A673 (cell line): ENCODE measurements at regions not wholly inside any gene's neighbourhood (a gene's known extent, or its start where the extent isn't known, plus 50 kb on each side); places are given as distances from the start of the nearest gene placed in this dataset.

Experiments
- BruUV-seq: library from RNA; stranded (reverse); fragments of 400-500 nt; replicated peaks from 2 replicates; lab custom pipeline; 2021; lab: Mats Ljungman, UMichigan
- CTCF ChIA-PET: fragments of 300-600 bp; sonication (Branson Sonifier 250); formaldehyde crosslinking; loops from one replicate; lab custom pipeline; 2022; ENCODE audit warnings: antibody characterized with exemption; lab: Charles Lee
- POLR2A ChIA-PET: fragments of 300-600 bp; sonication (Branson Sonifier 250); formaldehyde crosslinking; loops from one replicate; lab custom pipeline; 2022; ENCODE audit warnings: antibody characterized with exemption; ENCODE audit not compliant: low non-redundant PET; lab: Charles Lee
- DNase-seq: peaks from one replicate; pipeline ENCODE4 v3.0.0-alpha.2; 2015; ENCODE audit warnings: low spot score
- H3K27ac ChIP-seq: fragments of 200-600 bp; sonication (generic); 2 replicates; pipeline ENCODE4 v1.5.1; 2016; ENCODE audit warnings: mixed run types, low read depth, mild to moderate bottlenecking, mixed read lengths, antibody characterized with exemption, low read length; ENCODE audit not compliant: poor library complexity, severe bottlenecking
- H3K27me3 ChIP-seq: fragments of 200-600 bp; sonication (generic); replicated peaks from 2 replicates; pipeline ENCODE4 v1.6.1; 2017; ENCODE audit warnings: mixed run types, low read depth, mild to moderate bottlenecking, mixed read lengths, antibody characterized with exemption, low read length; ENCODE audit not compliant: insufficient read depth, poor library complexity
- H3K36me3 ChIP-seq: fragments of 200-600 bp; sonication (generic); 2 replicates; pipeline ENCODE4 v1.6.1; 2016; ENCODE audit warnings: mixed run types, mild to moderate bottlenecking, mixed read lengths, antibody characterized with exemption, low read length; ENCODE audit not compliant: insufficient read depth, poor library complexity, severe bottlenecking
- H3K4me1 ChIP-seq: fragments of 200-600 bp; sonication (generic); 2 replicates; pipeline ENCODE4 v1.6.1; 2017; ENCODE audit warnings: mixed run types, mild to moderate bottlenecking, mixed read lengths, antibody characterized with exemption, low read length; ENCODE audit not compliant: insufficient read depth, poor library complexity, severe bottlenecking
- H3K4me3 ChIP-seq: fragments of 200-600 bp; sonication (generic); 2 replicates; pipeline ENCODE4 v1.5.1; 2016; ENCODE audit warnings: low read depth, mixed run types, mild to moderate bottlenecking, mixed read lengths, low read length; ENCODE audit not compliant: poor library complexity, severe bottlenecking
- H3K9me3 ChIP-seq: fragments of 200-600 bp; sonication (generic); 2 replicates; pipeline ENCODE4 v1.6.1; 2016; ENCODE audit warnings: mixed run types, low read depth, mild to moderate bottlenecking, mixed read lengths, antibody characterized with exemption, low read length; ENCODE audit not compliant: poor library complexity, severe bottlenecking
- EZH2 ChIP-seq: fragments of 200-600 bp; sonication (generic); IDR thresholded peaks from 2 replicates; pipeline ENCODE4 v1.6.1; 2017; ENCODE audit warnings: borderline replicate concordance, low read depth, mild to moderate bottlenecking, mixed read lengths, antibody characterized with exemption, low read length; ENCODE audit not compliant: poor library complexity, severe bottlenecking
- intact Hi-C: fragments of 100-400 bp; cut with micrococcal nuclease; formaldehyde crosslinking; loops from one replicate; pipeline ENCODE4 v1.10.0; 2022; ENCODE audit not compliant: unreplicated experiment
- TF ChIP-seq, protein P1 (sequence below): fragments of 300-800, 200-600 bp; sonication (generic); conservative IDR thresholded peaks from 2 replicates; pipeline ENCODE4 v1.5.1; 2017; ENCODE audit warnings: low read depth, mild to moderate bottlenecking, antibody characterized with exemption, low read length, moderate library complexity, mixed read lengths

DNA sequence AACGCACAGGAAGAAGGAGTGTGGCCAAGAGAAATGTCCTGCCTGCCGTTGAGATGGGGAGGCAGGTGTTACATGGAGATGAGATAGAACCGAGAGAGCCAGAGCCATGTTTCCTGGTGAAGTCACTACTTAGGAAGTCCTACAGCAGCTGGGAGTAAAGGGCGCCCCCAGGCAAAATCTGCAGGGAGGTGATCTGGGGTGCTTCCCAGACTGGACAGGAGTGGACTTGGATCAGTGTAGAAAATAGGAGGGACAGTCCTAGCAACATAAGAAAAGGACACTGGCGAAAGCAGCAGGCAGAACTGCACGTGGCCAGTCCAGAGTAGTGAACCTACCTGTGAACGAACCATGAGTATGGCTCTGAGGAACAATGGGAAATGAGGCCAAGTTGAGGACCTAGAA is 85.3 kb downstream of the CD164 start:
- Histone ChIP-seq H3K27me3 (no peaks in the 10 kb centered on the region), H3K36me3 (no peaks in the 10 kb centered on the region), H3K9me3 (no peaks in the 10 kb centered on the region), H3K4me1 (no peaks in the 10 kb centered on the region), H3K27ac (no peak overlapping the region), H3K4me3 (no peak overlapping the region)
- no peak for TF ChIP-seq EZH2
- TF ChIP-seq, protein P1, sequence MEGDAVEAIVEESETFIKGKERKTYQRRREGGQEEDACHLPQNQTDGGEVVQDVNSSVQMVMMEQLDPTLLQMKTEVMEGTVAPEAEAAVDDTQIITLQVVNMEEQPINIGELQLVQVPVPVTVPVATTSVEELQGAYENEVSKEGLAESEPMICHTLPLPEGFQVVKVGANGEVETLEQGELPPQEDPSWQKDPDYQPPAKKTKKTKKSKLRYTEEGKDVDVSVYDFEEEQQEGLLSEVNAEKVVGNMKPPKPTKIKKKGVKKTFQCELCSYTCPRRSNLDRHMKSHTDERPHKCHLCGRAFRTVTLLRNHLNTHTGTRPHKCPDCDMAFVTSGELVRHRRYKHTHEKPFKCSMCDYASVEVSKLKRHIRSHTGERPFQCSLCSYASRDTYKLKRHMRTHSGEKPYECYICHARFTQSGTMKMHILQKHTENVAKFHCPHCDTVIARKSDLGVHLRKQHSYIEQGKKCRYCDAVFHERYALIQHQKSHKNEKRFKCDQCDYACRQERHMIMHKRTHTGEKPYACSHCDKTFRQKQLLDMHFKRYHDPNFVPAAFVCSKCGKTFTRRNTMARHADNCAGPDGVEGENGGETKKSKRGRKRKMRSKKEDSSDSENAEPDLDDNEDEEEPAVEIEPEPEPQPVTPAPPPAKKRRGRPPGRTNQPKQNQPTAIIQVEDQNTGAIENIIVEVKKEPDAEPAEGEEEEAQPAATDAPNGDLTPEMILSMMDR = no peak
- POLR2A ChIA-PET = no interaction called here
- CTCF ChIA-PET = interaction anchor here (0.6 kb wide), 1 partner anchor 100 kb away, joined by 4 read pairs; no protein-coding TSS in a partner anchor
- BruUV-seq = no TSS peak
- intact Hi-C loops = no loop called here
- no peak for DNase-seq

DNA sequence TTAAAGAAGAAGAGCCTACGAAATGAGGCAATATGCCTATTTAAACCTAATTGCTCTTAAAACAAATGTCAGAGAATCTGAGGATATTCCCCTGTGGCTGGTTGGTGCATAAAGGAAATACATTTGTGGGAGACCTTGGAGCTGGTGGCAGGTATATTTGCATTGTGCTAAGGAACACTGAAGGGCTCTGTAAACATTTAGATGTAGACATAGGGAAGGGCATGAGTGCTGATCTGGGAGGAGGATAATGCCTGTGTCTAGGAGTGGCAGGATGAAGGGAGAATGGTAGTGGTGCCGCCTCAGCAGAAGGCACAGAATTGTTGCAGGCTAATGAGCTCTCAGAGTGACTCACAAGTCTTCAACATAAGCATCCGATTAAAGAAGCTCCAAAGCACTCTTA is 85.8 kb downstream of the CD164 start:
- intact Hi-C loops = no loop called here
- no TSS peak for BruUV-seq
- Histone ChIP-seq H3K9me3 (no peaks in the 10 kb centered on the region), H3K4me1 (no peaks in the 10 kb centered on the region), H3K36me3 (no peaks in the 10 kb centered on the region), H3K27ac (no peak overlapping the region), H3K27me3 (no peaks in the 10 kb centered on the region), H3K4me3 (no peak overlapping the region)
- POLR2A ChIA-PET = no interaction called here
- no peak for TF ChIP-seq EZH2
- TF ChIP-seq, protein P1 = no peak
- DNase-seq = no peak
- CTCF ChIA-PET = interaction anchor here (0.6 kb wide), 1 partner anchor 101 kb away, joined by 4 read pairs; no protein-coding TSS in a partner anchor

DNA sequence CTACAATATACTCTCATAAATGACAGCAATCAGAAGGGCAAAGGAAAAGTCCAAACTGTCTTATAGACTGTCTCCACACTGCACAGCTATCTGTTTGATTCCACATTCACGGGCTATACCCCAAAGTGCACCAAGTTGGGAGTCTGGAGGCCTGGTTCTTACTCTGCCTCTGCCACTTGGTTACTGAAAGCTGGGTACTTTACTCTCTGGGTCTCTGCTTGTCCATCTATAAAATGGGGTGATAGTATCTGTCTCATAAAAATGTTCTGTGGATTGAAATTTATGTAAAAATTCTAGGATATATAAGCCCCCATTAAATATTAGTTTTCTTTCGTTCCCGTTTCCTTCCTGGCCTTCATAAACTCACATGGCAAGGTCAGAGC is 86.5 kb downstream of the CD164 start:
- POLR2A ChIA-PET = no interaction called here
- Histone ChIP-seq H3K27ac (no peak overlapping the region), H3K4me3 (no peak overlapping the region), H3K36me3 (no peaks in the 10 kb centered on the region), H3K9me3 (no peaks in the 10 kb centered on the region), H3K27me3 (no peaks in the 10 kb centered on the region), H3K4me1 (no peaks in the 10 kb centered on the region)
- no peak for DNase-seq
- intact Hi-C loops = no loop called here
- TF ChIP-seq, protein P1 = no peak
- TF ChIP-seq EZH2 = no peak
- BruUV-seq = no TSS peak
- CTCF ChIA-PET = no interaction called here
